GM23338 (cell line): ENCODE measurements at regions not wholly inside any gene's neighbourhood (a gene's known extent, or its start where the extent isn't known, plus 50 kb on each side); places are given as distances from the start of the nearest gene placed in this dataset.

ENCODE experiments used
- ATAC-seq: fragments of 200-7000 bp; cut with Tn5 transposase; 3 replicates; pipeline ENCODE4 v1.9.1; 2020
- DNase-seq: peaks from one replicate; pipeline ENCODE4 v3.0.0-alpha.2; 2015; ENCODE audit warnings: low spot score
- H2AFZ ChIP-seq: fragments of 200-600 bp; sonication (generic); 2 replicates; pipeline ENCODE4 v1.8.0; 2016; ENCODE audit warnings: antibody characterized with exemption, mild to moderate bottlenecking, moderate library complexity
- H3F3A ChIP-seq: fragments of 200-600 bp; sonication (generic); replicated peaks from 2 replicates; pipeline ENCODE4 v1.8.0; 2017; ENCODE audit warnings: antibody characterized with exemption, mixed run types, low read depth
- H3K27ac ChIP-seq: fragments of 200-600 bp; sonication (generic); 2 replicates; pipeline ENCODE4 v1.6.1; 2016; ENCODE audit warnings: low read depth
- H3K27me3 ChIP-seq: fragments of 200-600 bp; sonication (generic); 2 replicates; pipeline ENCODE4 v1.8.0; 2016; ENCODE audit warnings: mild to moderate bottlenecking, mixed run types, moderate library complexity; ENCODE audit not compliant: insufficient read depth
- H3K36me3 ChIP-seq: fragments of 200-600 bp; sonication (generic); 2 replicates; pipeline ENCODE4 v1.8.0; 2016; ENCODE audit warnings: mild to moderate bottlenecking; ENCODE audit not compliant: insufficient read depth
- H3K4me1 ChIP-seq: fragments of 200-600 bp; sonication (generic); 2 replicates; pipeline ENCODE4 v1.8.0; 2016; ENCODE audit warnings: mild to moderate bottlenecking, moderate library complexity; ENCODE audit not compliant: insufficient read depth
- H3K4me2 ChIP-seq: fragments of 200-600 bp; sonication (generic); 2 replicates; pipeline ENCODE4 v1.7.1; 2017; ENCODE audit warnings: mixed run types
- H3K4me3 ChIP-seq: fragments of 200-600 bp; sonication (generic); 2 replicates; pipeline ENCODE4 v1.6.1; 2016; ENCODE audit warnings: mixed run types
- H3K79me2 ChIP-seq: fragments of 200-600 bp; sonication (generic); replicated peaks from 2 replicates; pipeline ENCODE4 v1.8.0; 2017; ENCODE audit warnings: mild to moderate bottlenecking; ENCODE audit not compliant: insufficient read depth
- H3K9me2 ChIP-seq: fragments of 200-600 bp; sonication (generic); 2 replicates; pipeline ENCODE4 v1.8.0; 2017; ENCODE audit not compliant: insufficient read depth
- H4K20me1 ChIP-seq: fragments of 200-600 bp; sonication (generic); replicated peaks from 2 replicates; pipeline ENCODE4 v1.8.0; 2017; ENCODE audit warnings: mild to moderate bottlenecking; ENCODE audit not compliant: insufficient read depth
- H3K27ac Mint-ChIP-seq: 2 replicates; pipeline ENCODE4 v1.8.0; 2020; ENCODE audit warnings: inconsistent platforms, mild to moderate bottlenecking, moderate library complexity, mixed read lengths
- H3K27me3 Mint-ChIP-seq: 3 replicates; pipeline ENCODE4 v1.8.0; 2022; ENCODE audit warnings: low read depth, mild to moderate bottlenecking, moderate library complexity, mixed read lengths, inconsistent platforms; ENCODE audit not compliant: insufficient read depth, poor library complexity
- H3K36me3 Mint-ChIP-seq: 3 replicates; pipeline ENCODE4 v1.8.0; 2021; ENCODE audit warnings: low read depth, mild to moderate bottlenecking, inconsistent platforms, moderate library complexity, mixed read lengths
- H3K4me1 Mint-ChIP-seq: 3 replicates; pipeline ENCODE4 v1.8.0; 2020; ENCODE audit warnings: mild to moderate bottlenecking, inconsistent platforms, mixed read lengths
- H3K4me3 Mint-ChIP-seq: 3 replicates; pipeline ENCODE4 v1.8.0; 2021; ENCODE audit warnings: moderate library complexity, mild to moderate bottlenecking, inconsistent platforms, mixed read lengths
- H3K9me3 Mint-ChIP-seq: 3 replicates; pipeline ENCODE4 v1.8.0; 2020; ENCODE audit warnings: moderate library complexity, mild to moderate bottlenecking, inconsistent platforms, mixed read lengths
- CREB1 ChIP-seq: fragments of 250-450 bp; sonication (Bioruptor Pico); IDR thresholded peaks from 2 replicates; pipeline ENCODE4 v1.5.0; 2020; ENCODE audit warnings: low read depth, mild to moderate bottlenecking, moderate library complexity
- EZH2 ChIP-seq: fragments of 200-600 bp; sonication (generic); IDR thresholded peaks from one replicate; pipeline ENCODE4 v1.8.0; 2017; ENCODE audit warnings: antibody characterized with exemption, mild to moderate bottlenecking, low read depth; ENCODE audit not compliant: unreplicated experiment
- EZH2phosphoT487 ChIP-seq: fragments of 200-600 bp; sonication (generic); IDR thresholded peaks from one replicate; pipeline ENCODE4 v1.8.1; 2018; ENCODE audit warnings: antibody characterized with exemption; ENCODE audit not compliant: unreplicated experiment
- JUNB ChIP-seq: IDR thresholded peaks from one replicate; pipeline ENCODE4 v1.6.1; 2016; ENCODE audit warnings: antibody characterized with exemption; ENCODE audit not compliant: unreplicated experiment
- NANOG ChIP-seq: IDR thresholded peaks from 2 replicates; pipeline ENCODE4 v1.6.1; 2016; ENCODE audit warnings: antibody characterized with exemption, borderline replicate concordance
- POLR2AphosphoS5 ChIP-seq: IDR thresholded peaks from 2 replicates; pipeline ENCODE4 v1.6.1; 2016; ENCODE audit warnings: antibody characterized with exemption, low read depth
- STAT1 ChIP-seq: IDR thresholded peaks from one replicate; pipeline ENCODE4 v1.6.1; 2016; ENCODE audit warnings: antibody characterized with exemption; ENCODE audit not compliant: unreplicated experiment
- ZNF114 ChIP-seq: fragments of 250-450 bp; sonication (Bioruptor Pico); IDR thresholded peaks from 2 replicates; pipeline ENCODE4 v1.5.0; 2020; ENCODE audit warnings: mild to moderate bottlenecking, moderate library complexity
- ZNF331 ChIP-seq: fragments of 250-450 bp; sonication (Bioruptor Pico); IDR thresholded peaks from 2 replicates; pipeline ENCODE4 v1.5.0; 2020; ENCODE audit warnings: low read depth, mild to moderate bottlenecking, moderate library complexity
- TF ChIP-seq, protein P1 (sequence below): fragments of 250-450 bp; sonication (Bioruptor Pico); IDR thresholded peaks from 2 replicates; pipeline ENCODE4 v1.5.0; 2020; ENCODE audit warnings: mild to moderate bottlenecking, moderate library complexity
- TF ChIP-seq, protein P2 (sequence below): IDR thresholded peaks from one replicate; pipeline ENCODE4 v1.6.1; 2018; ENCODE audit warnings: antibody characterized with exemption; ENCODE audit not compliant: unreplicated experiment
- TF ChIP-seq, protein P3 (sequence below): IDR thresholded peaks from 2 replicates; pipeline ENCODE4 v1.6.1; 2016; ENCODE audit warnings: antibody characterized with exemption
- TF ChIP-seq, protein P4 (sequence below), 2 experiments: fragments of 200-600 bp in 1 of 2; sonication (generic) in 1 of 2; conservative IDR thresholded peaks; 2 replicates each; pipeline versions ENCODE4 v1.5.1 to v1.6.1; 2016 to 2017; ENCODE audit warnings: antibody characterized with exemption in 2 of 2, low read depth in 2 of 2, mild to moderate bottlenecking in 2 of 2, moderate library complexity in 1 of 2

DNA sequence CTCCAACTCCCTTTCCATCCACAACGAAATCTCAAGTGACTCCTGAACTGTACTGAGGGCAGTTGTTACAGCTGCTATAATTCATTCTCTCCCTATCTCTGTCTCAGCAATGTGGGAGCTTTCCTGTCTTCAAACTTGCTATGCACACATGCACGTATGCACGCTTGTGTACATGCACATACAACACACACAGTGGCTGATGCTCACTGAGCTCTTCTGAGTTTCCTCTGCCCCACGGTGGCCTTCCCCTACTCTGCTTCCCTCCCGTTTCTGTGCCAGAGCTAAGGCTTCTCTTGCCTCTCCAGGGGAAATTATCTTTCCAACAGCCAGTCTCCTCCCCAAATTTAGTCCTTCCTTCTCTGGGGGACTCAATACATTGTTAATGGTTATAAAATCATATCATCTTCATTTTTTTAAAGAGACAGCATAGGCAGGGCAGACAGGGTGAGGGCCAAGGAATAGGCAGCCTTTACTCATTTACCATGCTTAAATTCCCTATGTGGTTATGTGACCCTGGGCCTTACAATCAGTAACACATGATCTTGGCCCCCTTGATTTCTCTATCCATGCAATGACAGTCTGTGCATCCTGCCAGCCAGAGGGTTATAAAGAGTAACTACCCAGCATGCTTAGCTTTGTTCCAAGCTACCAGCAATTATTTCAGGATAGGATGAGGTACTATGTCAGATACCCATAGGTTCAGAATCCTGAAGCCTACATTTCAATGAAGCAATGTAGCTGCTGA, 111.9 kb upstream of the HMGA2 start:
- Mint-ChIP-seq H3K36me3 (no peaks in the 10 kb centered on the region), H3K27me3 (peaks cover 6% of the 10 kb centered on the region), H3K4me3 (no peak overlapping the region), H3K27ac (no peak overlapping the region), H3K4me1 (peaks cover 2% of the 10 kb centered on the region; the same call in 1 of the 3 replicates), H3K9me3 (no peaks in the 10 kb centered on the region)
- Histone ChIP-seq H3K4me1 (peaks cover 4% of the 10 kb centered on the region; the same call in 1 of the 2 replicates), H3F3A (no peaks in the 10 kb centered on the region), H2AFZ (no peak overlapping the region), H3K79me2 (no peaks in the 10 kb centered on the region), H3K9me2 (no peaks in the 10 kb centered on the region; the same call in 1 of the 2 replicates), H3K36me3 (no peaks in the 10 kb centered on the region), H3K27ac (no peak overlapping the region), H4K20me1 (no peaks in the 10 kb centered on the region), H3K27me3 (no peaks in the 10 kb centered on the region), H3K4me2 (no peak overlapping the region), H3K4me3 (no peak overlapping the region)
- ATAC-seq (no peak), DNase-seq (no peak)
- no peak for TF ChIP-seq EZH2phosphoT487
- TF ChIP-seq ZNF331 (CRISPR knock-in tag): no peak
- TF ChIP-seq, protein P1, sequence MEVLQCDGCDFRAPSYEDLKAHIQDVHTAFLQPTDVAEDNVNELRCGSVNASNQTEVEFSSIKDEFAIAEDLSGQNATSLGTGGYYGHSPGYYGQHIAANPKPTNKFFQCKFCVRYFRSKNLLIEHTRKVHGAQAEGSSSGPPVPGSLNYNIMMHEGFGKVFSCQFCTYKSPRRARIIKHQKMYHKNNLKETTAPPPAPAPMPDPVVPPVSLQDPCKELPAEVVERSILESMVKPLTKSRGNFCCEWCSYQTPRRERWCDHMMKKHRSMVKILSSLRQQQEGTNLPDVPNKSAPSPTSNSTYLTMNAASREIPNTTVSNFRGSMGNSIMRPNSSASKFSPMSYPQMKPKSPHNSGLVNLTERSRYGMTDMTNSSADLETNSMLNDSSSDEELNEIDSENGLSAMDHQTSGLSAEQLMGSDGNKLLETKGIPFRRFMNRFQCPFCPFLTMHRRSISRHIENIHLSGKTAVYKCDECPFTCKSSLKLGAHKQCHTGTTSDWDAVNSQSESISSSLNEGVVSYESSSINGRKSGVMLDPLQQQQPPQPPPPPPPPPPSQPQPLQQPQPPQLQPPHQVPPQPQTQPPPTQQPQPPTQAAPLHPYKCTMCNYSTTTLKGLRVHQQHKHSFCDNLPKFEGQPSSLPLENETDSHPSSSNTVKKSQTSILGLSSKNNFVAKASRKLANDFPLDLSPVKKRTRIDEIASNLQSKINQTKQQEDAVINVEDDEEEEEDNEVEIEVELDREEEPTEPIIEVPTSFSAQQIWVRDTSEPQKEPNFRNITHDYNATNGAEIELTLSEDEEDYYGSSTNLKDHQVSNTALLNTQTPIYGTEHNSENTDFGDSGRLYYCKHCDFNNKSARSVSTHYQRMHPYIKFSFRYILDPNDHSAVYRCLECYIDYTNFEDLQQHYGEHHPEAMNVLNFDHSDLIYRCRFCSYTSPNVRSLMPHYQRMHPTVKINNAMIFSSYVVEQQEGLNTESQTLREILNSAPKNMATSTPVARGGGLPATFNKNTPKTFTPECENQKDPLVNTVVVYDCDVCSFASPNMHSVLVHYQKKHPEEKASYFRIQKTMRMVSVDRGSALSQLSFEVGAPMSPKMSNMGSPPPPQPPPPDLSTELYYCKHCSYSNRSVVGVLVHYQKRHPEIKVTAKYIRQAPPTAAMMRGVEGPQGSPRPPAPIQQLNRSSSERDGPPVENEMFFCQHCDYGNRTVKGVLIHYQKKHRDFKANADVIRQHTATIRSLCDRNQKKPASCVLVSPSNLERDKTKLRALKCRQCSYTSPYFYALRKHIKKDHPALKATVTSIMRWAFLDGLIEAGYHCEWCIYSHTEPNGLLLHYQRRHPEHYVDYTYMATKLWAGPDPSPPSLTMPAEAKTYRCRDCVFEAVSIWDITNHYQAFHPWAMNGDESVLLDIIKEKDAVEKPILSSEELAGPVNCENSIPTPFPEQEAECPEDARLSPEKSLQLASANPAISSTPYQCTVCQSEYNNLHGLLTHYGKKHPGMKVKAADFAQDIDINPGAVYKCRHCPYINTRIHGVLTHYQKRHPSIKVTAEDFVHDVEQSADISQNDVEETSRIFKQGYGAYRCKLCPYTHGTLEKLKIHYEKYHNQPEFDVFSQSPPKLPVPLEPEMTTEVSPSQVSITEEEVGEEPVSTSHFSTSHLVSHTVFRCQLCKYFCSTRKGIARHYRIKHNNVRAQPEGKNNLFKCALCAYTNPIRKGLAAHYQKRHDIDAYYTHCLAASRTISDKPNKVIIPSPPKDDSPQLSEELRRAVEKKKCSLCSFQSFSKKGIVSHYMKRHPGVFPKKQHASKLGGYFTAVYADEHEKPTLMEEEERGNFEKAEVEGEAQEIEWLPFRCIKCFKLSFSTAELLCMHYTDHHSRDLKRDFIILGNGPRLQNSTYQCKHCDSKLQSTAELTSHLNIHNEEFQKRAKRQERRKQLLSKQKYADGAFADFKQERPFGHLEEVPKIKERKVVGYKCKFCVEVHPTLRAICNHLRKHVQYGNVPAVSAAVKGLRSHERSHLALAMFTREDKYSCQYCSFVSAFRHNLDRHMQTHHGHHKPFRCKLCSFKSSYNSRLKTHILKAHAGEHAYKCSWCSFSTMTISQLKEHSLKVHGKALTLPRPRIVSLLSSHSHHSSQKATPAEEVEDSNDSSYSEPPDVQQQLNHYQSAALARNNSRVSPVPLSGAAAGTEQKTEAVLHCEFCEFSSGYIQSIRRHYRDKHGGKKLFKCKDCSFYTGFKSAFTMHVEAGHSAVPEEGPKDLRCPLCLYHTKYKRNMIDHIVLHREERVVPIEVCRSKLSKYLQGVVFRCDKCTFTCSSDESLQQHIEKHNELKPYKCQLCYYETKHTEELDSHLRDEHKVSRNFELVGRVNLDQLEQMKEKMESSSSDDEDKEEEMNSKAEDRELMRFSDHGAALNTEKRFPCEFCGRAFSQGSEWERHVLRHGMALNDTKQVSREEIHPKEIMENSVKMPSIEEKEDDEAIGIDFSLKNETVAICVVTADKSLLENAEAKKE (CRISPR knock-in tag): no peak
- no peak for TF ChIP-seq CREB1 (CRISPR knock-in tag)
- TF ChIP-seq EZH2: no peak
- TF ChIP-seq JUNB: no peak
- TF ChIP-seq NANOG: no peak
- TF ChIP-seq STAT1: no peak
- TF ChIP-seq, protein P2, sequence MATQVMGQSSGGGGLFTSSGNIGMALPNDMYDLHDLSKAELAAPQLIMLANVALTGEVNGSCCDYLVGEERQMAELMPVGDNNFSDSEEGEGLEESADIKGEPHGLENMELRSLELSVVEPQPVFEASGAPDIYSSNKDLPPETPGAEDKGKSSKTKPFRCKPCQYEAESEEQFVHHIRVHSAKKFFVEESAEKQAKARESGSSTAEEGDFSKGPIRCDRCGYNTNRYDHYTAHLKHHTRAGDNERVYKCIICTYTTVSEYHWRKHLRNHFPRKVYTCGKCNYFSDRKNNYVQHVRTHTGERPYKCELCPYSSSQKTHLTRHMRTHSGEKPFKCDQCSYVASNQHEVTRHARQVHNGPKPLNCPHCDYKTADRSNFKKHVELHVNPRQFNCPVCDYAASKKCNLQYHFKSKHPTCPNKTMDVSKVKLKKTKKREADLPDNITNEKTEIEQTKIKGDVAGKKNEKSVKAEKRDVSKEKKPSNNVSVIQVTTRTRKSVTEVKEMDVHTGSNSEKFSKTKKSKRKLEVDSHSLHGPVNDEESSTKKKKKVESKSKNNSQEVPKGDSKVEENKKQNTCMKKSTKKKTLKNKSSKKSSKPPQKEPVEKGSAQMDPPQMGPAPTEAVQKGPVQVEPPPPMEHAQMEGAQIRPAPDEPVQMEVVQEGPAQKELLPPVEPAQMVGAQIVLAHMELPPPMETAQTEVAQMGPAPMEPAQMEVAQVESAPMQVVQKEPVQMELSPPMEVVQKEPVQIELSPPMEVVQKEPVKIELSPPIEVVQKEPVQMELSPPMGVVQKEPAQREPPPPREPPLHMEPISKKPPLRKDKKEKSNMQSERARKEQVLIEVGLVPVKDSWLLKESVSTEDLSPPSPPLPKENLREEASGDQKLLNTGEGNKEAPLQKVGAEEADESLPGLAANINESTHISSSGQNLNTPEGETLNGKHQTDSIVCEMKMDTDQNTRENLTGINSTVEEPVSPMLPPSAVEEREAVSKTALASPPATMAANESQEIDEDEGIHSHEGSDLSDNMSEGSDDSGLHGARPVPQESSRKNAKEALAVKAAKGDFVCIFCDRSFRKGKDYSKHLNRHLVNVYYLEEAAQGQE: no peak
- TF ChIP-seq ZNF114 (CRISPR knock-in tag): no peak
- TF ChIP-seq, protein P3, sequence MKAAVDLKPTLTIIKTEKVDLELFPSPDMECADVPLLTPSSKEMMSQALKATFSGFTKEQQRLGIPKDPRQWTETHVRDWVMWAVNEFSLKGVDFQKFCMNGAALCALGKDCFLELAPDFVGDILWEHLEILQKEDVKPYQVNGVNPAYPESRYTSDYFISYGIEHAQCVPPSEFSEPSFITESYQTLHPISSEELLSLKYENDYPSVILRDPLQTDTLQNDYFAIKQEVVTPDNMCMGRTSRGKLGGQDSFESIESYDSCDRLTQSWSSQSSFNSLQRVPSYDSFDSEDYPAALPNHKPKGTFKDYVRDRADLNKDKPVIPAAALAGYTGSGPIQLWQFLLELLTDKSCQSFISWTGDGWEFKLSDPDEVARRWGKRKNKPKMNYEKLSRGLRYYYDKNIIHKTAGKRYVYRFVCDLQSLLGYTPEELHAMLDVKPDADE: no peak
- no peak for TF ChIP-seq POLR2AphosphoS5
- TF ChIP-seq, protein P4, sequence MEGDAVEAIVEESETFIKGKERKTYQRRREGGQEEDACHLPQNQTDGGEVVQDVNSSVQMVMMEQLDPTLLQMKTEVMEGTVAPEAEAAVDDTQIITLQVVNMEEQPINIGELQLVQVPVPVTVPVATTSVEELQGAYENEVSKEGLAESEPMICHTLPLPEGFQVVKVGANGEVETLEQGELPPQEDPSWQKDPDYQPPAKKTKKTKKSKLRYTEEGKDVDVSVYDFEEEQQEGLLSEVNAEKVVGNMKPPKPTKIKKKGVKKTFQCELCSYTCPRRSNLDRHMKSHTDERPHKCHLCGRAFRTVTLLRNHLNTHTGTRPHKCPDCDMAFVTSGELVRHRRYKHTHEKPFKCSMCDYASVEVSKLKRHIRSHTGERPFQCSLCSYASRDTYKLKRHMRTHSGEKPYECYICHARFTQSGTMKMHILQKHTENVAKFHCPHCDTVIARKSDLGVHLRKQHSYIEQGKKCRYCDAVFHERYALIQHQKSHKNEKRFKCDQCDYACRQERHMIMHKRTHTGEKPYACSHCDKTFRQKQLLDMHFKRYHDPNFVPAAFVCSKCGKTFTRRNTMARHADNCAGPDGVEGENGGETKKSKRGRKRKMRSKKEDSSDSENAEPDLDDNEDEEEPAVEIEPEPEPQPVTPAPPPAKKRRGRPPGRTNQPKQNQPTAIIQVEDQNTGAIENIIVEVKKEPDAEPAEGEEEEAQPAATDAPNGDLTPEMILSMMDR (conservative IDR thresholded peaks at IDR 0.05; ENCODE audit: low read depth in 2 of 2): no peak
